Trophoblast cell (in vitro differentiated cells and primary cell): ENCODE measurements at regions not wholly inside any gene's neighbourhood (a gene's known extent, or its start where the extent isn't known, plus 50 kb on each side); places are given as distances from the start of the nearest gene placed in this dataset.

ENCODE experiments used
- DNase-seq, 2 donors: peaks; one replicate each; pipeline ENCODE4 v3.0.0-alpha.2; 2016
- H2AFZ ChIP-seq: 2 replicates; pipeline ENCODE4 v1.6.1; 2013; ENCODE audit warnings: low read length, moderate library complexity, mild to moderate bottlenecking; ENCODE audit not compliant: insufficient read depth, poor library complexity
- H2AK5ac ChIP-seq: 2 replicates; pipeline ENCODE4 v1.6.1; 2013; ENCODE audit warnings: mild to moderate bottlenecking, low read length
- H2BK120ac ChIP-seq: 2 replicates; pipeline ENCODE4 v1.6.1; 2013; ENCODE audit warnings: low read length, mild to moderate bottlenecking, moderate library complexity; ENCODE audit not compliant: insufficient read depth, poor library complexity
- H2BK12ac ChIP-seq: 2 replicates; pipeline ENCODE4 v1.6.1; 2013; ENCODE audit warnings: mild to moderate bottlenecking, low read length, moderate library complexity
- H2BK5ac ChIP-seq: 2 replicates; pipeline ENCODE4 v1.6.1; 2013; ENCODE audit warnings: low read length, low read depth, moderate library complexity, mild to moderate bottlenecking; ENCODE audit not compliant: poor library complexity
- H3K14ac ChIP-seq: 2 replicates; pipeline ENCODE4 v1.6.1; 2013; ENCODE audit warnings: mild to moderate bottlenecking, low read length
- H3K18ac ChIP-seq: 2 replicates; pipeline ENCODE4 v1.6.1; 2013; ENCODE audit warnings: mild to moderate bottlenecking, low read length
- H3K23ac ChIP-seq: 2 replicates; pipeline ENCODE4 v1.6.1; 2013; ENCODE audit warnings: low read length
- H3K27ac ChIP-seq: 2 replicates; pipeline ENCODE4 v1.5.1; 2013; ENCODE audit warnings: low read depth, mild to moderate bottlenecking, inconsistent platforms, low read length, moderate library complexity
- H3K27me3 ChIP-seq: 2 replicates; pipeline ENCODE4 v1.6.1; 2013; ENCODE audit warnings: inconsistent platforms, mild to moderate bottlenecking, low read length, moderate library complexity; ENCODE audit not compliant: insufficient read depth
- H3K36me3 ChIP-seq, 2 experiments: 1 replicate in 1 of 2; 2 replicates in 1 of 2; pipeline ENCODE4 v1.6.1; 2013; ENCODE audit warnings: low read length in 2 of 2, mild to moderate bottlenecking in 2 of 2, moderate library complexity in 1 of 2; ENCODE audit not compliant: insufficient read depth in 2 of 2, control insufficient read depth in 1 of 2
- H3K4ac ChIP-seq: 2 replicates; pipeline ENCODE4 v1.6.1; 2013; ENCODE audit warnings: low read depth, mild to moderate bottlenecking, low read length, moderate library complexity
- H3K4me1 ChIP-seq, 2 experiments: 1 replicate in 1 of 2; 2 replicates in 1 of 2; pipeline ENCODE4 v1.6.1; 2013; ENCODE audit warnings: low read length in 2 of 2, mild to moderate bottlenecking in 2 of 2, moderate library complexity in 1 of 2; ENCODE audit not compliant: insufficient read depth in 2 of 2, control insufficient read depth in 1 of 2
- H3K4me2 ChIP-seq: 2 replicates; pipeline ENCODE4 v1.6.1; 2013; ENCODE audit warnings: inconsistent platforms, mild to moderate bottlenecking, low read length, moderate library complexity
- H3K4me3 ChIP-seq: 2 replicates; pipeline ENCODE4 v1.5.1; 2013; ENCODE audit warnings: mild to moderate bottlenecking, low read depth, low read length, inconsistent platforms
- H3K79me1 ChIP-seq: one replicate; pipeline ENCODE4 v1.6.1; 2013; ENCODE audit warnings: low read length
- H3K79me2 ChIP-seq: 2 replicates; pipeline ENCODE4 v1.6.1; 2013; ENCODE audit warnings: low read length, mild to moderate bottlenecking; ENCODE audit not compliant: control insufficient read depth, insufficient read depth, poor library complexity
- H3K9ac ChIP-seq: 2 replicates; pipeline ENCODE4 v1.6.1; 2013; ENCODE audit warnings: mild to moderate bottlenecking, low read length
- H3K9me3 ChIP-seq: 2 replicates; pipeline ENCODE4 v1.6.1; 2013; ENCODE audit warnings: low read depth, mild to moderate bottlenecking, control low read depth, inconsistent platforms, low read length; ENCODE audit not compliant: insufficient read depth
- H4K12ac ChIP-seq: 2 replicates; pipeline ENCODE4 v1.6.1; 2013; ENCODE audit warnings: low read depth, mild to moderate bottlenecking, low read length, moderate library complexity
- H4K8ac ChIP-seq: 2 replicates; pipeline ENCODE4 v1.6.1; 2013; ENCODE audit warnings: low read depth, mild to moderate bottlenecking, low read length, moderate library complexity
- H4K91ac ChIP-seq: one replicate; pipeline ENCODE4 v1.6.1; 2013; ENCODE audit warnings: low read depth, mild to moderate bottlenecking, low read length, moderate library complexity
- WGBS: extraction: QIAGEN DNeasy Blood & Tissue Kit; methylation state at CpG from one replicate; pipeline ENCODE4 v1.1.7; 2013; ENCODE audit warnings: missing lambda C conversion rate; ENCODE audit not compliant: insufficient read length, insufficient coverage; ENCODE audit errors: extremely low coverage; 5-methylcytosine and 5-hydroxymethylcytosine counted together

DNA sequence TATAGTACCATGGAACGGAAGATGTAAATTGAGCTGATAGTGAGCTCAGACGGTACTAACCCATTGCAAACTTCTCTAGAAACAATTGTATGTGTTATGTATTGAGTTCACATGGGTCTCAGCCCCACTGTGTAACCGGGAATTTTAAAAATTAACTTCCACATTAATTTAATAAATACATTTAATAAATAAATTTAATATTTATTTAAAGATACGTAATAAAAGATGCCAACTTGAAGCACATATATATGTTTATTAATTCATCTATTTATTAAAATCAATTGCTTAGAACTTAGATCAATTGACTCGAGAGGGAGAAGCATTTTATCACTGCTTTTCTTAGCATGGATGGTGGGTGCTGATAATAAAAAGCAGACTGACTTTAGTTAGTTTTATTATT, 170.1 kb upstream of the NPVF start:
- Histone ChIP-seq H3K14ac (no peak overlapping the region), H3K18ac (no peak overlapping the region), H3K36me3 (no peaks in the 10 kb centered on the region), H4K12ac (no peak overlapping the region), H2BK120ac (no peak overlapping the region), H3K4me1 (no peaks in the 10 kb centered on the region), H2BK12ac (no peak overlapping the region), H2AFZ (no peak overlapping the region), H3K79me1 (no peaks in the 10 kb centered on the region), H4K91ac (no peak overlapping the region), H3K4me2 (no peak overlapping the region), H3K4me3 (no peak overlapping the region), H2AK5ac (no peak overlapping the region), H3K23ac (no peak overlapping the region), H3K27ac (no peak overlapping the region), H3K79me2 (no peaks in the 10 kb centered on the region), H3K9ac (no peak overlapping the region), H3K27me3 (no peaks in the 10 kb centered on the region), H4K8ac (no peak overlapping the region), H2BK5ac (no peak overlapping the region), H3K9me3 (no peaks in the 10 kb centered on the region), H3K4ac (no peak overlapping the region)
- no CpG with 5 or more reads among the region's 5 CpGs for WGBS
- no peak for DNase-seq

DNA sequence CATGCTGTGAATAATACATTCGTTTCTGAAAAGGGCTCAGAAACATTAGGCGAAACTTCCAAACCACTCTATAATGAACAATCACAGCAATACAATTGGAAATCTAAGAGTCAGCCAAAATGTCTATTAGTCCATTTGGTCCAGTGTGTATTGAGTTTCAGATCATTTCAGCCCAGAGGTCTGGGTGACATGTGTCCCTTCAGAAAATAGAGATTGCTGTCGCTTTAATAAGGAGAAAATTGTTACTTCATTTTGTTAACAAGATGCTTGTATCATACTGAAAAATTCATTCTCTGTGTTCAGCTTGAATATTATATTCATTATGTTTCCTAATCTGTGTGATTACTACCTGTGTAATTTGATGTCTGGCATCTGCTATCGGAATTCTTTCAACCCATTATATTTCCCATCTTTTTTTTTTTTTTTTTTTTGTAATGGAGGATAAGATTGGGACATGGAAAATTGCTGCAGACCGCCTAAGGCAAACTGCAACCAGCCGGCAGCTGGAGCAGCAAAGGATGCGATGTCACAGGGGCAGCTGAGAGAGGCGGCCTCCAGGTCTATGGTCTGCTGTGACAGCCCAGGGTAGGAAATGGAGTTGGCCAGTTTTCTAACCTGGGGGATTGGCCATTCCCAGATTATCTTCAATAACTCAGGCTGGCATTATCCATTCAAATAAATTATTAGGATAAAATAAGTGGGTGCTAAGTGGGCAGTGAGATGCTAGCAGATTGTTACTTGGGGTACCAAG, 170.9 kb upstream of the NPVF start:
- Histone ChIP-seq H2AK5ac (no peak overlapping the region), H3K79me2 (no peaks in the 10 kb centered on the region), H4K12ac (no peak overlapping the region), H3K9me3 (no peaks in the 10 kb centered on the region), H3K36me3 (no peaks in the 10 kb centered on the region), H3K23ac (no peak overlapping the region), H3K4ac (no peak overlapping the region), H3K14ac (no peak overlapping the region), H3K9ac (no peak overlapping the region), H3K4me2 (no peak overlapping the region), H3K27me3 (no peaks in the 10 kb centered on the region), H2AFZ (no peak overlapping the region), H3K27ac (no peak overlapping the region), H3K4me3 (no peak overlapping the region), H2BK120ac (no peak overlapping the region), H4K91ac (no peak overlapping the region), H3K18ac (no peak overlapping the region), H2BK12ac (no peak overlapping the region), H4K8ac (no peak overlapping the region), H3K79me1 (no peaks in the 10 kb centered on the region), H2BK5ac (no peak overlapping the region), H3K4me1 (no peaks in the 10 kb centered on the region)
- DNase-seq, result no peak
- no CpG with 5 or more reads among the region's 8 CpGs for WGBS

DNA sequence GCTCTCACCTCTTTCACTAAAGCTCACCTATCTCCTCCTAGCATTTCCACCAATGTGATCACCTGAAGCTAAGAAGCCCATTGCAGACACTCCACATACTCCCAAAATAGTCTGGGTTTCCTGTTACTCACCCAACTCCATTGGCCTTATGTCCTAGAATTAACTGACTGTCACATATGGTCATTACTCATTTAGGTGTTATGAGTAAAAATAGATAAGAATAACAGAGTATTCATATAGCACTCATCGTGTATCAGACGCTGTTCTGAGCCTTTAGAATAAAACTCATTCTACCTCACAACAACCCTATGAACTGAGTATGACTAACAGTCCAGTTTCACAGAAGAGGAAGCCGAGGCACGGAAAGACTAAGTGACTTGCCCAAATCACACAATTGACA, 174.2 kb upstream of the NPVF start:
- Histone ChIP-seq H3K9ac (no peak overlapping the region), H2BK12ac (no peak overlapping the region), H4K8ac (no peak overlapping the region), H3K4ac (no peak overlapping the region), H3K27me3 (no peaks in the 10 kb centered on the region), H3K18ac (no peak overlapping the region), H3K27ac (no peak overlapping the region), H3K79me1 (no peaks in the 10 kb centered on the region), H3K4me1 (no peaks in the 10 kb centered on the region), H4K91ac (no peak overlapping the region), H4K12ac (no peak overlapping the region), H2BK5ac (no peak overlapping the region), H3K79me2 (no peaks in the 10 kb centered on the region), H3K4me3 (no peak overlapping the region), H3K23ac (no peak overlapping the region), H3K36me3 (no peaks in the 10 kb centered on the region), H2AK5ac (no peak overlapping the region), H3K14ac (no peak overlapping the region), H2BK120ac (no peak overlapping the region), H2AFZ (no peak overlapping the region), H3K4me2 (no peak overlapping the region), H3K9me3 (no peaks in the 10 kb centered on the region)
- DNase-seq, result no peak
- WGBS, result no CpG with 5 or more reads among the region's 4 CpGs

DNA sequence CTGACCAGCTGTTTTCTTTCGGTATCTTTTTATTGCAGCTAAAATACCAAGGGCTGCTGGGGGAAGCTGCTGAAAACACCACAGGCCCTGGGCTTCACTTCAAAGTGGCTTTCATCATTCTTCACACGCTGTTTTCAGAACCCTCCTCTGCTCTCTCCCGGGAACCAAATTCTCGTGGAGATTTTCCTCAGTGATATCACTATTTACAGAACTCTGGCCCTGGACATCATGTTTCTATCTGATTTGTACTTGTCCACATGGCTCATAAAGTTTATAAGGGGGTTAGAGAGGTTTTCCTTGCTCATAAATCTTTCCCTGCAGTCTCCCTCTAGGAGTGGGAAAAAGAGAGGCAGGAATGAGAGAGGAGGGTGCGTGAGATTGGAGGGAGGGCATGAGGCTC, 177.4 kb upstream of the NPVF start:
- Histone ChIP-seq H3K4ac (no peak overlapping the region), H4K12ac (no peak overlapping the region), H3K79me2 (no peaks in the 10 kb centered on the region), H2AFZ (no peak overlapping the region), H2BK5ac (no peak overlapping the region), H3K18ac (no peak overlapping the region), H3K4me1 (no peaks in the 10 kb centered on the region), H3K9ac (no peak overlapping the region), H2AK5ac (no peak overlapping the region), H3K27me3 (no peaks in the 10 kb centered on the region), H3K27ac (no peak overlapping the region), H3K23ac (no peak overlapping the region), H2BK12ac (no peak overlapping the region), H4K91ac (no peak overlapping the region), H3K9me3 (no peaks in the 10 kb centered on the region), H3K79me1 (no peaks in the 10 kb centered on the region), H2BK120ac (no peak overlapping the region), H4K8ac (no peak overlapping the region), H3K4me2 (no peak overlapping the region), H3K14ac (no peak overlapping the region), H3K36me3 (no peaks in the 10 kb centered on the region), H3K4me3 (no peak overlapping the region)
- DNase-seq, result no peak
- whole genome bisulfite sequencing, result no CpG with 5 or more reads among the region's 5 CpGs
